Fibroblast of lung (primary cell): ENCODE measurements at regions not wholly inside any gene's neighbourhood (a gene's known extent, or its start where the extent isn't known, plus 50 kb on each side); places are given as distances from the start of the nearest gene placed in this dataset.
"Not testable (repeated sequence)": the region's sequence is repeated elsewhere in the genome, so short reads cannot be mapped to it uniquely, and the experiment has no call there.

Experiments
- CTCF ChIP-seq, 2 donors: IDR thresholded peaks in 1 of 2; conservative IDR thresholded peaks in 1 of 2; 1 replicate in 1 of 2; 2 replicates in 1 of 2; pipeline ENCODE4 v1.5.1; 2011 to 2012; ENCODE audit warnings: low read length in 2 of 2, control low read depth in 1 of 2, inconsistent platforms in 1 of 2, low read depth in 1 of 2, mild to moderate bottlenecking in 1 of 2
- EZH2 ChIP-seq: IDR thresholded peaks from 2 replicates; pipeline ENCODE4 v1.5.1; 2012; ENCODE audit warnings: low read length, control low read depth, mild to moderate bottlenecking; ENCODE audit errors: missing control alignments

- not testable (repeated sequence) for TF ChIP-seq CTCF (conservative IDR thresholded peaks at IDR 0.05 in 1 of 2, IDR thresholded peaks at IDR 0.05 in 1 of 2; ENCODE audit: low read depth in 1 of 2, low read length in 2 of 2); EZH2
Measured at GRCh38 chr22:16723241-16723640, 102.0 kb downstream of the XKR3 start.
